ENCODE measurements at regions not wholly inside any gene's neighbourhood (a gene's known extent, or its start where the extent isn't known, plus 50 kb on each side); places are given as distances from the start of the nearest gene placed in this dataset.

GRCh38 chr19:30083125-30083681 is 141.2 kb downstream of the URI1 start:
- no peak for DNase-seq (ENCODE audit: low spot score)

- DNase-seq (ENCODE audit: low spot score), result no peak
Measured at GRCh38 chr19:30083701-30084156, 141.7 kb downstream of the URI1 start.

- no peak for DNase-seq (ENCODE audit: low spot score)
Measured at GRCh38 chr19:30084390-30084819, 142.4 kb downstream of the URI1 start.

- no peak for DNase-seq (ENCODE audit: low spot score)
Measured at GRCh38 chr19:30085394-30085793, 143.4 kb downstream of the URI1 start.

- DNase-seq (ENCODE audit: low spot score), result no peak
Measured at GRCh38 chr19:30086220-30086619, 144.2 kb downstream of the URI1 start.

- DNase-seq (ENCODE audit: low spot score), result no peak
Measured at GRCh38 chr19:30086916-30087315, 144.9 kb downstream of the URI1 start.

- no peak for DNase-seq (ENCODE audit: low spot score)
Measured at GRCh38 chr19:30087381-30088138, 145.5 kb downstream of the URI1 start.

GRCh38 chr19:30088567-30088966 is 146.5 kb downstream of the URI1 start:
- no peak for DNase-seq (ENCODE audit: low spot score)

GRCh38 chr19:30089086-30089665 is 147.1 kb downstream of the URI1 start:
- no peak for DNase-seq (ENCODE audit: low spot score)

- no peak for DNase-seq (ENCODE audit: low spot score)
Measured at GRCh38 chr19:30090476-30090875, 148.4 kb downstream of the URI1 start.

GRCh38 chr19:30090963-30091362 is 148.9 kb downstream of the URI1 start:
- no peak for DNase-seq (ENCODE audit: low spot score)

GRCh38 chr19:30091456-30091855 is 149.4 kb downstream of the URI1 start:
- no peak for DNase-seq (ENCODE audit: low spot score)

GRCh38 chr19:30091856-30092255 is 149.8 kb downstream of the URI1 start:
- DNase-seq (ENCODE audit: low spot score), result no peak

- DNase-seq (ENCODE audit: low spot score), result no peak
Measured at GRCh38 chr19:30092721-30093569, 150.9 kb downstream of the URI1 start.

- no peak for DNase-seq (ENCODE audit: low spot score)
Measured at GRCh38 chr19:30093966-30094755, 152.1 kb downstream of the URI1 start.

- DNase-seq (ENCODE audit: low spot score), result no peak
Measured at GRCh38 chr19:30094756-30095140, 152.7 kb downstream of the URI1 start.

- no peak for DNase-seq (ENCODE audit: low spot score)
Measured at GRCh38 chr19:30095171-30095570, 153.1 kb downstream of the URI1 start.

GRCh38 chr19:30096596-30097370 is 154.7 kb downstream of the URI1 start:
- no peak for DNase-seq (ENCODE audit: low spot score)

GRCh38 chr19:30097746-30098280 is 155.8 kb downstream of the URI1 start:
- DNase-seq (ENCODE audit: low spot score), result no peak

GRCh38 chr19:30102239-30102638 is 160.2 kb downstream of the URI1 start:
- no peak for DNase-seq (ENCODE audit: low spot score)

GRCh38 chr19:30102666-30103065 is 160.6 kb downstream of the URI1 start:
- no peak for DNase-seq (ENCODE audit: low spot score)
